GM18868 (cell line): ENCODE measurements at regions not wholly inside any gene's neighbourhood (a gene's known extent, or its start where the extent isn't known, plus 50 kb on each side); places are given as distances from the start of the nearest gene placed in this dataset.

ENCODE experiments used
- ATAC-seq: cut with Tn5 transposase; IDR thresholded peaks from one replicate; pipeline ENCODE4 v1.9.1; 2021; ENCODE audit warnings: mild to moderate bottlenecking, moderate library complexity; ENCODE audit not compliant: unreplicated experiment

DNA sequence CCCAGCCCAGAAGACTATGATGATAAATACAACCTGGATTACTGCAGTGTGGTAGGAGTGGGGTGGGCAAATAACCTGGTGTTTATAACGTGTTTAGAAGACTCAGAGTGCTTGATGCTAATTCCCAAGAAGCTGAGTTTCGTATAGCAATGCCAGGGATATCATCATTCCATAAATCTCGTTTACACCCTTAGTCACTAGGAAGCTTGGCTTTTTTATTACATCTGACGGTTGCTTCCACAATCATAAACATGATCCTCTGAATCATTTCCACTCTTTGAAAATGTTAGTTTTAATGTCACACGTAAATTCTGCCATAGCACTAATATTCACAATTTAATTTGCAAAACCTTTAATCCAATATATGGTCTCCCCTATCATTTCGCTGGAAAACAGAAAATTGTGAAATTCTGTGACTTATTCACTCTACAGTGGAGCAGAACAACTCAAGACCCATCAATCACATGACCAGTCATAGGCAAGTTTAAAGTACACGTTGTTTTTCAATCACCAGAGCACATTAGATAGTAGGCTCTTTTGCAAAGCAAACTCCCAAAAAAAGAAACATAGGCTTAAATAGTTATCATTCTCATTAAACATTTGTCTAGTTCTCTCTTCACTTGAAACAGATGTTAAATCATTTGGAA, 321.0 kb downstream of the LTN1 start:
- no peak for ATAC-seq

GRCh38 chr21:28669971-28670653, 322.6 kb downstream of the LTN1 start:
- no peak for ATAC-seq

DNA sequence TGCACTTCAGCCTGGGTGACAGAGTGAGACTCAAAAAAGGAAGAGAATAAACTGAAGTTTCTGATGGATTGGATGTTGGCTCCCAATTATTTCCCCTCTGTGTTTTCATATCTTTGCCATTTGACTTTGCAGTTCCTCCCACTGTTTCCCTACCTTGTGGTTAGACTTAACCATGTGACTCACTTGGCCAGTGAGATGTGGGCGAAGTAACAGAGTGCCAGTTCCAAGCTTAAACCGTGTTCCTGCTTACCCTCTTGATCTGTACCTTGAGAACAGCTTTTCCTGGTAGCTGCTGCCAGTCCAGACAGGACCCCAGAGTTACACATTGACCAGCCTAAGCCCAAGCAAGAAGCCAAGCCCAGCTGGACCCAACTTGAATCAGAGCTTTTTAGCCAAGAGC, 323.4 kb downstream of the LTN1 start:
- ATAC-seq, result no peak

- no peak for ATAC-seq
Measured at GRCh38 chr21:28663754-28664153, 328.9 kb downstream of the LTN1 start.

GRCh38 chr21:28663111-28663693, 329.5 kb downstream of the LTN1 start:
- no peak for ATAC-seq

GRCh38 chr21:28657566-28657965, 335.1 kb downstream of the LTN1 start:
- no peak for ATAC-seq

GRCh38 chr21:28655471-28655870, 337.2 kb downstream of the LTN1 start:
- no peak for ATAC-seq

DNA sequence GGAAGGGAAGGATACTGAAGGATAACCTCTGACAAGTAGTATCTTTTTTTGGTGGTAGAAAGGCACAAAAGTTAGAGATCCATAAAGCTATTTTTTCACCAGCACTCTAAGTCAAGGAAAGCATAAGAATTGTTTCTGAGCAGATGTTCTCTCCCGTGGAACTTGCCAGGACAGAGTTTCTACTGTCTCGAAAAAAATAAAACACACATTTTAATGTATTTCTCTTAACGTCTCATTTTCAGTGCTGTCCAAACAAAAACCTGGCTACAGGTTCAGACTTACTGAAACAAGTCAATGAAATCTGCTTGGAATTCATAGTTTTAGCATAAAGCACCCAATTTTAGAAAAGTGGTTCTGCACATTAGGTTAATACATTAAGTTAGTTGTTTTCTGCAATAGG, 338.3 kb downstream of the LTN1 start:
- no peak for ATAC-seq

- ATAC-seq, result no peak
Measured at GRCh38 chr21:28644762-28645161, 347.9 kb downstream of the LTN1 start.

DNA sequence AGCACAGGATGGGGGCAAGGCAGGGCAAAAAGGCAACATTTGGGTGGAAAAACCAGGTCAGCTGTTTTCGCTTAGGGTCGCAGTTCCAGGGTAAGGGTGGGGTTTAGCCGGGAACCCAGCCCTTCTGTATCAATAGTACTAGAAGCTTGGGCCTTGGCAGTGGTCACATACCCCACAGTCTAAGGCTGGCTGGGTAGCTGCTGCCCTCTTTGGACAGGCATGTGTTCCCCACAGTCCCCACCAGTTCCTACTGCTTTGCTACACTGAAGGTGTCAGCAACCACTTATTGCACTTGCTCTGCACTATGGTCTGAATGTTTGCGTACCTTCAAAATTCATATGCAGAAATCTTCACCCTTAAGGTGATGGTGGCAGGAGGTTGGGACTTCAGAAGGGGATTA, 349.8 kb downstream of the LTN1 start:
- no peak for ATAC-seq

DNA sequence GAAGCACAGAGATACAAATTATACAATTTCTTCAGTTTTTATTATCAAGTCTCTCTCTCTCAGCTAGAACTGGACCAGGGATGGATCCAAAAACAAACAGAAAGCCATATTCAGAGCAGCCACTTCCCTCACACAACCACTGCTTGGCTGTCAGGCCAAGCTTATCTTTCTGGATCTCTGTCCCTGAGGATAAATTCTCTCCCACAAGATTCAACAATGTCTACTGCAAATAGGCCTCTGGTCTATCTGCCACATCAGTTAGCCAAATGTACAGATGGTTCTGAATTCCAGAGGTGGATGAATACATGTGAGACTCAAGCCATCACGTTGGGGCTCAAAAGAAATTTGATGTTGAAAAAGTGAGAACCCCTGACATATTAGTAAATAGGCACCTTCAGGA, 350.9 kb downstream of the LTN1 start:
- no peak for ATAC-seq

DNA sequence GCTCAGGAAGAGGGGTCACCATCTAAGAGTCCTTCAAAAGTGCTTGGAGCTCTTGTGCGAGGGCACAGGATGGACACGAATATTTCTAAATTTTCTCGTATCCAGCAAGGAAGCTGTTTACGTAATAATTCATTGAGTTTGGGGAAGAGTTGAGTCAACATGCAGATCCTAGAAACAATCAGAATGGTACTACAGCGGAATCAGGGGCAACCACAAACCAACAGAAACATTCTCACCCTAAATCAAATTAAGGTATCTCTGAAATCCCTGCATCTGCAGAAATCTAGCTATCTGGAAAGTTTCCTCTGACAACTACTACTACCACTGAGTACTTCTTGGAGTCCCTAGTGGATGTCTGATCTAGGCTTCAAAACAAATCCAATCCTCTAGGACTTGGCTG, 352.4 kb downstream of the LTN1 start:
- no peak for ATAC-seq

GRCh38 chr21:28639737-28640136, 352.9 kb downstream of the LTN1 start:
- ATAC-seq, result no peak

GRCh38 chr21:28636752-28637691, 355.7 kb downstream of the LTN1 start:
- no peak for ATAC-seq

- ATAC-seq, result no peak
Measured at GRCh38 chr21:28635541-28635940, 357.1 kb downstream of the LTN1 start.

DNA sequence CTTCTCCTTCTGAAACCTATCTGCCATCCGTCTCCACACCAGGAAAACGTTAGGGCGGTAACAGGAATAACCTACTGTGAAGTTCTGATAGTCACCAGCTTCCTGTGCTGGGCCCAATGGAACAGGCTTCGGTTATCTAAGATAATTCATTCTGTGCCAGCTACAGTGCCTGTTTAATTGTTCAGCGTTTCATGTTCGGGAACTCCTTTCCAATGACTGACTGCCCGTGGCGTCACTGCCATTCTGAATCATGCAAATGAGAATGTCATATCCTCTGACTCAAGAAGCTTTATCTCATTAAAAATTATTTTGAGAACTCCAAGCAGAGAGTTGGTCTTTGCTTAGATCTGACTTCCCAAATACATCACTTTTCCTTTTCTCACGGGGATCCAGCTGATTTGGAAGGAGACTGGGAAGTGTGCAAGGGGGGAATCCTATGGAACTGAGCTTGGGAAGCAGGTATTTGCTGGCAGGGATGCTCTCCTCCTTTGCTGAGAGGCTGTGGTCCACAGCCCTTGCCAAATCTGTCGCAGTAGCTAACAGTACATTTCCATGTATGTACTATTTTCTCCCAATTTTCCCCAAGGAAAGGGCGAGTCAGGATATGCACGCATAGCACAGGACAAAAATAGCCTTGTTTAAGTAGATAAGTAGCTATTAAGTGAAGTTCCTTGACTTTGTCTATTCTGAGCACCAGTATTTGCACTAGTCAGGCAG, 358.7 kb downstream of the LTN1 start:
- ATAC-seq, result no peak

DNA sequence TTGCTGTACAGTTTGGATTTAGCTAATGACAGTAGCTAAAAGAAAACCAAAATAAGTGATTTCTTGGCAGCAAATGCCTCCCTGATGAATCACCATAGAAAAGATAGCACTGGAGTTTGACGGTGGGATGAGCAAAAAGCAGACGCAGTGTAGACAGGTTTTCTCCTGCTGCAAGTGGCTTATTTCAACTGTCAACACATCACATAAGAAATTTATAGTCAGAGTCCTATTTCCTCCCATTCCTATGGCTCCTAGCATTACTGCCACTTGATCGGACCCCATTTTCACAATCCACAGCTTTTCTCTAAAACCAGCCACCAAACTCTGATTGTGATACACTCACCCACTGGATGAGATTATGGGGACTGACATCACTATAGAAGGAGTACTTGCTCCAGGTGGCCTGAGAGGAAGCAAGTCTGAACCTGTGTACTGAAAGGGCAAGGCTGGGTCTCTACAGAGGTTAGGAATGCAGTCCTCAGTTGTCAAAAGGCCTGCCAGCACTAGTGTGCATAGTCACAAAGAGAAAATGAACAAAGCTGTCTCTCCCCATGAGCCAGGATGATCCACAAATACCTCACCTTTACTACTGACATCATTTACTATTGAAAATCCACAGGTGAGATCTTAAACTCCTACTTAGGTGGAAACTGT, 359.8 kb downstream of the LTN1 start:
- ATAC-seq, result no peak

DNA sequence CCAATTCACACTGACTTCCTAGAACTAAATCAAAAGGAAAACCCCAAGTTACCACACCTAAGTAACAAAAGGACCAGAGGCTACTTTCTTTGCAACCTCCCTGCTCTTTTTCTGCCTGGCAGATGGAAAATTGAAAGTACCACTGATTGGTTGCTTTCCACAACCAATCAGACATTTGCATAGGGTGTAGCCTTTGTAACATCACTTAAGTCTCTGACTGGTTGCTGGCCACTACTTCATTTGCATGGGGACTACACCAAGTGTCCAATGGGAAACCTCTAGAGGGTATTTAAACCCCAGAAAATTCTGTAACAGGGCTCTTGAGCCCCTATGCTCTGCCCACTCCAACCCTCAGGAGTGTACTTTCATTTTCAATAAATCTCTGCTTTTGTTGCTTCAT, 365.0 kb downstream of the LTN1 start:
- no peak for ATAC-seq

DNA sequence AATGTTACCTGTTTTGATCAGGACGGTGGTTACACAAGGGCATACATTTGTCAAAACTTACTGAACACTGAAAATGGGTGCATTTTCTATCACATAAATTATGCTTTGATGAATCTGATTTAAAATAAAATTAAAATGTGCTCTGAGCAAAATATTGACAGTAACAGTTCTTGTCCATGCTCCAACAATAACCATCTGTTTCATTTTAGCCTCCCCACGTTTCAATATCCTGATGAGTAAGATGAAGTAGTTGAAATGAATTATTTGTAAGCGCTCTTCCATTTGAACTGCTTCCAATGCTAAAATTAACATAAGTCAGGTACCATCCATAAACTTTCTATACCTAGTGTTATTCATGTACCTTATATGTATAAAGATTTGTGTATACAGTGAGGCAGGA, 365.4 kb downstream of the LTN1 start:
- no peak for ATAC-seq

DNA sequence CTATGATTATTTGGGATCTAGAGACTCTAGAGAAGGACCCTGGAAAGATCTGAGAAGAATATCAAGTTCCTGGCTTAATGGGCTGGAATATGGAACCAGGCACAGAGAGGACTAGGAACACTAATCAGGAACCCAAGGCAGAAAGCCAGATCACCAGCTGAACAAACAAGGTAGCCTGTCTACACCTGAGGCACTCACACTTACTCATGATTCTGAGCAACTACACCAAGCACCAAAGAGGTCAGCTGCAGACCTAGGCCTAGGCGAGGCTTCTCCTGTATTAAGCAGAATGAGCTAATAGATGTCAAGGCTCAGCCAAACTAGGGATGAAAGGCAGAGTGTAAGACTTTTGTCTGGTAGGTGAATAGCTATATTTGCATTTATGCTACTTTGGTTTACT, 368.1 kb downstream of the LTN1 start:
- ATAC-seq, result no peak
